GM18498 (cell line): ENCODE measurements at regions not wholly inside any gene's neighbourhood (a gene's known extent, or its start where the extent isn't known, plus 50 kb on each side); places are given as distances from the start of the nearest gene placed in this dataset.
"Not testable (repeated sequence)": the region's sequence is repeated elsewhere in the genome, so short reads cannot be mapped to it uniquely, and the experiment has no call there.

ENCODE experiments used
- ATAC-seq: cut with Tn5 transposase; IDR thresholded peaks from one replicate; pipeline ENCODE4 v1.9.1; 2021; ENCODE audit warnings: mild to moderate bottlenecking, moderate library complexity; ENCODE audit not compliant: unreplicated experiment

GRCh38 chr17:77288115-77288619 lies 147.4 kb downstream of the SEC14L1 start:
- ATAC-seq = no peak

- not testable (repeated sequence) for ATAC-seq
Observed at GRCh38 chr17:77290759-77291558, 150.2 kb downstream of the SEC14L1 start.

- ATAC-seq = no peak
Observed at GRCh38 chr17:77291591-77292386, 151.0 kb downstream of the SEC14L1 start.

GRCh38 chr17:77294761-77295160 lies 154.0 kb downstream of the SEC14L1 start:
- no peak for ATAC-seq

- no peak for ATAC-seq
Observed at GRCh38 chr17:77295241-77295853, 154.6 kb downstream of the SEC14L1 start.

- ATAC-seq = no peak
Observed at GRCh38 chr17:77296769-77297409, 156.1 kb downstream of the SEC14L1 start.

- no peak for ATAC-seq
Observed at GRCh38 chr17:77297693-77298666, 157.2 kb downstream of the SEC14L1 start.

- ATAC-seq = no peak
Observed at GRCh38 chr17:77298811-77299210, 158.0 kb downstream of the SEC14L1 start.

- ATAC-seq = no peak
Observed at GRCh38 chr17:77299256-77300015, 158.7 kb downstream of the SEC14L1 start.

- ATAC-seq = no peak
Observed at GRCh38 chr17:77300016-77300686, 159.4 kb downstream of the SEC14L1 start.

- ATAC-seq = no peak
Observed at GRCh38 chr17:77301694-77302266, 161.0 kb downstream of the SEC14L1 start.

- ATAC-seq = no peak
Observed at GRCh38 chr17:77302682-77303081, 161.9 kb downstream of the SEC14L1 start.

- ATAC-seq = no peak
Observed at GRCh38 chr17:77303620-77304019, 162.9 kb downstream of the SEC14L1 start.

- ATAC-seq = no peak
Observed at GRCh38 chr17:77304051-77304745, 163.4 kb downstream of the SEC14L1 start.

- no peak for ATAC-seq
Observed at GRCh38 chr17:77304746-77305473, 164.1 kb downstream of the SEC14L1 start.

- ATAC-seq = no peak
Observed at GRCh38 chr17:77306048-77306789, 165.4 kb downstream of the SEC14L1 start.
